ENCODE measurements at regions not wholly inside any gene's neighbourhood (a gene's known extent, or its start where the extent isn't known, plus 50 kb on each side); places are given as distances from the start of the nearest gene placed in this dataset.

DNA sequence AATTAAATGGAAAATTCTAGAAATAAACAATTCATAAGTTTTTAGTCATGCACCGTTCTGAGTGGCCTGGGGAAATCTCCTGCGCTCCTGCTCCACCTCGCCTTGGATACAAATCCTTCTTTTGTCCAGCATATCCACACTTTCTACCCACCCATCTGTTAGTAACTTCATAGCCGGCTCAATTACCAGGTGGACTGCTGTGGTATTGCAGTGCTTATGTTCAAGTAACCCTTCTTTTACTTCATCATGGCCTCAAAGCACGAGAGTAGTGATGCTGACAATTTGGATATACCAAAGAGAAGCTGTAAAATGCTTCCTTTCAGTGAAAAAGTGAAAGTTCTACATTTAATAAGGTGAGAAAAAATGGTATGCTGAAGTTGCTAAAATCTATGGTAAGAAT, 142.3 kb upstream of the CHL1 start:
- Histone ChIP-seq H3K36me3 (replicated peaks in 1 of 2; ENCODE audit: control insufficient read depth in 1 of 2, insufficient read depth in 2 of 2, low read length in 2 of 2) (no peaks in the 10 kb centered on the region), H3K9ac (ENCODE audit: insufficient read depth, low read length, poor library complexity, severe bottlenecking) (no peak overlapping the region), H4K20me1 (ENCODE audit: insufficient read depth, low read length) (no peaks in the 10 kb centered on the region), H3K4me3 (replicated peaks in 1 of 3; ENCODE audit: low read depth in 2 of 3, low read length in 3 of 3) (no peak overlapping the region), H3K27ac (ENCODE audit: low read depth in 1 of 2, low read length in 2 of 2) (no peak overlapping the region), H3K4me2 (replicated peaks; ENCODE audit: extremely low read depth, low read length, poor library complexity, severe bottlenecking) (no peak overlapping the region), H3K79me2 (ENCODE audit: insufficient read depth, low read length) (no peaks in the 10 kb centered on the region), H3K27me3 (ENCODE audit: control insufficient read depth in 2 of 2, insufficient read depth in 2 of 2, low read length in 2 of 2) (no peaks in the 10 kb centered on the region), H3K4me1 (ENCODE audit: control insufficient read depth in 1 of 2, insufficient read depth in 2 of 2, low read length in 2 of 2) (no peaks in the 10 kb centered on the region), H2AFZ (ENCODE audit: insufficient read depth, low read depth, low read length, poor library complexity, severe bottlenecking) (no peak overlapping the region), H3K9me3 (replicated peaks in 1 of 2; ENCODE audit: control insufficient read depth in 1 of 2, insufficient read depth in 1 of 2, low read length in 2 of 2) (no peaks in the 10 kb centered on the region)
- peaks cover 0 to 5% (median 3%) of the 10 kb centered on the region in 7 donors for H3K9me3 Mint-ChIP-seq
- TF ChIP-seq, protein P1, sequence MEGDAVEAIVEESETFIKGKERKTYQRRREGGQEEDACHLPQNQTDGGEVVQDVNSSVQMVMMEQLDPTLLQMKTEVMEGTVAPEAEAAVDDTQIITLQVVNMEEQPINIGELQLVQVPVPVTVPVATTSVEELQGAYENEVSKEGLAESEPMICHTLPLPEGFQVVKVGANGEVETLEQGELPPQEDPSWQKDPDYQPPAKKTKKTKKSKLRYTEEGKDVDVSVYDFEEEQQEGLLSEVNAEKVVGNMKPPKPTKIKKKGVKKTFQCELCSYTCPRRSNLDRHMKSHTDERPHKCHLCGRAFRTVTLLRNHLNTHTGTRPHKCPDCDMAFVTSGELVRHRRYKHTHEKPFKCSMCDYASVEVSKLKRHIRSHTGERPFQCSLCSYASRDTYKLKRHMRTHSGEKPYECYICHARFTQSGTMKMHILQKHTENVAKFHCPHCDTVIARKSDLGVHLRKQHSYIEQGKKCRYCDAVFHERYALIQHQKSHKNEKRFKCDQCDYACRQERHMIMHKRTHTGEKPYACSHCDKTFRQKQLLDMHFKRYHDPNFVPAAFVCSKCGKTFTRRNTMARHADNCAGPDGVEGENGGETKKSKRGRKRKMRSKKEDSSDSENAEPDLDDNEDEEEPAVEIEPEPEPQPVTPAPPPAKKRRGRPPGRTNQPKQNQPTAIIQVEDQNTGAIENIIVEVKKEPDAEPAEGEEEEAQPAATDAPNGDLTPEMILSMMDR (IDR thresholded peaks at IDR 0.05) = no peak
- H3K27me3 Mint-ChIP-seq (ENCODE audit: low read depth in 3 of 3) = peaks cover 0 to 2% (median 0%) of the 10 kb centered on the region in 3 donors
- whole genome bisulfite sequencing (ENCODE audit: insufficient coverage) = 100% methylated on average over 1 of the region's 5 CpGs
- H3K4me1 Mint-ChIP-seq = no peaks in the 10 kb centered on the region
- H3K27ac Mint-ChIP-seq = no peak overlapping the region
- no peak for DNase-seq
- no peaks in the 10 kb centered on the region for H3K36me3 Mint-ChIP-seq
- intact Hi-C loops (cut with micrococcal nuclease) = no loop called here
- H3K4me3 Mint-ChIP-seq = no peak overlapping the region

DNA sequence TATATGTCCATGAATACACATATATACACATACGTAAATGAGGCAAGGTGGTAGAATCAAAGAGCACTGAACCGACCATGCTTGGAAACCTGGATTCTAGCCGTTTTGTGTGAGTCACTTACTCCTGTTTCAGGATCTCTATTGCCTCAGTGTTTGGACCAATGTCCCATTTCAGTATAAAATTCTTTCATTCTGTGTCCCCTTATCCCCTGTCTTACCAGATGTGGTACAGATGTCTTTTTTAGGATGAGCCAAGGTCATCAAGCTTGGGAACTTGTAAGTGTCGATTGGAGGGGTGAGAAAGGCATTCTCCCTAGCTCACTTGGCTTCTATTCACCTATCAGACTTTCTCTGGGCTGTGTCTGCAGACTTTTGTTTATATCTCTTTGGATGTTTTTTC, 139.9 kb upstream of the CHL1 start:
- WGBS (ENCODE audit: insufficient coverage) = 82% methylated on average over 2 of the region's 4 CpGs
- no peaks in the 10 kb centered on the region for H3K4me1 Mint-ChIP-seq
- H3K4me3 Mint-ChIP-seq = no peak overlapping the region

More for the DNA sequence above, 139.9 kb upstream of the CHL1 start:
- Histone ChIP-seq H4K20me1 (ENCODE audit: insufficient read depth, low read length) (no peaks in the 10 kb centered on the region), H2AFZ (ENCODE audit: insufficient read depth, low read depth, low read length, poor library complexity, severe bottlenecking) (no peak overlapping the region), H3K79me2 (ENCODE audit: insufficient read depth, low read length) (no peaks in the 10 kb centered on the region), H3K27ac (ENCODE audit: low read depth in 1 of 2, low read length in 2 of 2) (no peak overlapping the region), H3K4me2 (replicated peaks; ENCODE audit: extremely low read depth, low read length, poor library complexity, severe bottlenecking) (no peak overlapping the region), H3K9ac (ENCODE audit: insufficient read depth, low read length, poor library complexity, severe bottlenecking) (no peak overlapping the region), H3K4me1 (ENCODE audit: control insufficient read depth in 1 of 2, insufficient read depth in 2 of 2, low read length in 2 of 2) (no peaks in the 10 kb centered on the region), H3K27me3 (ENCODE audit: control insufficient read depth in 2 of 2, insufficient read depth in 2 of 2, low read length in 2 of 2) (no peaks in the 10 kb centered on the region), H3K4me3 (replicated peaks in 1 of 3; ENCODE audit: low read depth in 2 of 3, low read length in 3 of 3) (no peak overlapping the region), H3K36me3 (replicated peaks in 1 of 2; ENCODE audit: control insufficient read depth in 1 of 2, insufficient read depth in 2 of 2, low read length in 2 of 2) (no peaks in the 10 kb centered on the region), H3K9me3 (replicated peaks in 1 of 2; ENCODE audit: control insufficient read depth in 1 of 2, insufficient read depth in 1 of 2, low read length in 2 of 2) (no peaks in the 10 kb centered on the region)
- no peak for DNase-seq
- intact Hi-C loops (cut with micrococcal nuclease) = no loop called here
- H3K27ac Mint-ChIP-seq = no peak overlapping the region
- no peaks in the 10 kb centered on the region for H3K36me3 Mint-ChIP-seq
- H3K27me3 Mint-ChIP-seq (ENCODE audit: low read depth in 3 of 3) = no peaks in the 10 kb centered on the region
- H3K9me3 Mint-ChIP-seq = no peaks in the 10 kb centered on the region
- TF ChIP-seq, protein P1 (IDR thresholded peaks at IDR 0.05) = no peak
